NT2/D1 (cell line): ENCODE measurements at regions not wholly inside any gene's neighbourhood (a gene's known extent, or its start where the extent isn't known, plus 50 kb on each side); places are given as distances from the start of the nearest gene placed in this dataset.

Source experiments
- SUZ12 ChIP-seq: IDR thresholded peaks from 2 replicates; pipeline ENCODE4 v1.6.1; 2011; ENCODE audit not compliant: insufficient read length, insufficient read depth; ENCODE audit errors: extremely low read depth
- YY1 ChIP-seq: IDR thresholded peaks from 2 replicates; pipeline ENCODE4 v1.6.1; 2011; ENCODE audit not compliant: insufficient read length, insufficient read depth
- ZNF274 ChIP-seq: IDR thresholded peaks from 2 replicates; pipeline ENCODE4 v1.6.1; 2011; ENCODE audit warnings: mild to moderate bottlenecking, low read depth, low read length

GRCh38 chr3:118526758-118527513, 507.7 kb downstream of the IGSF11 start:
- TF ChIP-seq ZNF274 (no peak), YY1 (no peak), SUZ12 (no peak)
